Ishikawa (cell line): ENCODE measurements at regions not wholly inside any gene's neighbourhood (a gene's known extent, or its start where the extent isn't known, plus 50 kb on each side); places are given as distances from the start of the nearest gene placed in this dataset.

Experiments
- CEBPB ChIP-seq: IDR thresholded peaks from 2 replicates; pipeline ENCODE4 v1.6.1; 2012
- CREB1 ChIP-seq: IDR thresholded peaks from 2 replicates; pipeline ENCODE4 v1.6.1; 2012; ENCODE audit warnings: low read depth
- EGR1 ChIP-seq: IDR thresholded peaks from 2 replicates; pipeline ENCODE4 v1.6.1; 2012
- EP300 ChIP-seq: IDR thresholded peaks from 2 replicates; pipeline ENCODE4 v1.6.1; 2012; ENCODE audit warnings: borderline replicate concordance
- FOXM1 ChIP-seq: IDR thresholded peaks from 2 replicates; pipeline ENCODE4 v1.6.1; 2012; ENCODE audit warnings: low read depth, borderline replicate concordance
- MAX ChIP-seq: IDR thresholded peaks from 2 replicates; pipeline ENCODE4 v1.6.1; 2012
- NFIC ChIP-seq: IDR thresholded peaks from 2 replicates; pipeline ENCODE4 v1.6.1; 2012
- RAD21 ChIP-seq: IDR thresholded peaks from 2 replicates; pipeline ENCODE4 v1.6.1; 2012; ENCODE audit warnings: low read depth
- REST ChIP-seq: IDR thresholded peaks from 2 replicates; pipeline ENCODE4 v1.6.1; 2012; ENCODE audit warnings: low read depth, mild to moderate bottlenecking
- TAF1 ChIP-seq: IDR thresholded peaks from 2 replicates; pipeline ENCODE4 v1.6.1; 2012; ENCODE audit warnings: low read depth, mild to moderate bottlenecking
- TCF12 ChIP-seq: IDR thresholded peaks from 2 replicates; pipeline ENCODE4 v1.6.1; 2012; ENCODE audit warnings: low read depth
- TEAD4 ChIP-seq: IDR thresholded peaks from 2 replicates; pipeline ENCODE4 v1.6.1; 2012
- USF1 ChIP-seq: IDR thresholded peaks from 2 replicates; pipeline ENCODE4 v1.6.1; 2012
- YY1 ChIP-seq: IDR thresholded peaks from 2 replicates; pipeline ENCODE4 v1.6.1; 2012; ENCODE audit warnings: low read depth
- ZBTB7A ChIP-seq: IDR thresholded peaks from 2 replicates; pipeline ENCODE4 v1.6.1; 2012; ENCODE audit warnings: low read depth

DNA sequence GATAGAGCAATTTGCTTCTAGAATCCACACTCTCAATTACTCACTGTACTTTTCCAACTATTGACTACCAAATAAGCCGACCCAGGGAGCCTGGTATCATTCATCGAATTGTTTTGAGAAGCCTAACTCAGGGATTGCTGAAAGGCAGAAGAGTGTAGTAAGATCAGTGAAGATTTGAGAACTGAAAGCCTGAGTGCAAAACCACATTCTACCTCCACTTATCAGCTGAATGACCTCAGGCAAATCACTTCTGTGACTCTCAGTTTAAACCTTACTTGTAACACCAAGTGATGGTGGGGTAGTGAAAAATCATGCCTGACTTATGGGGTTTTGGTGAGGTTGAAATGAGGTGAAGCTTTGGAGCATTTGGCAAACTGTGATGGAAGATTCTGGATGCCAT is 126.1 kb upstream of the MAX start:
- no peak for TF ChIP-seq EP300
- no peak for TF ChIP-seq USF1
- TF ChIP-seq RAD21 = no peak
- TF ChIP-seq ZBTB7A = no peak
- no peak for TF ChIP-seq FOXM1
- no peak for TF ChIP-seq REST
- TF ChIP-seq CEBPB = no peak
- no peak for TF ChIP-seq CREB1
- no peak for TF ChIP-seq TEAD4
- TF ChIP-seq NFIC = no peak
- TF ChIP-seq MAX = no peak
- no peak for TF ChIP-seq YY1
- no peak for TF ChIP-seq TAF1
- no peak for TF ChIP-seq EGR1
- no peak for TF ChIP-seq TCF12

DNA sequence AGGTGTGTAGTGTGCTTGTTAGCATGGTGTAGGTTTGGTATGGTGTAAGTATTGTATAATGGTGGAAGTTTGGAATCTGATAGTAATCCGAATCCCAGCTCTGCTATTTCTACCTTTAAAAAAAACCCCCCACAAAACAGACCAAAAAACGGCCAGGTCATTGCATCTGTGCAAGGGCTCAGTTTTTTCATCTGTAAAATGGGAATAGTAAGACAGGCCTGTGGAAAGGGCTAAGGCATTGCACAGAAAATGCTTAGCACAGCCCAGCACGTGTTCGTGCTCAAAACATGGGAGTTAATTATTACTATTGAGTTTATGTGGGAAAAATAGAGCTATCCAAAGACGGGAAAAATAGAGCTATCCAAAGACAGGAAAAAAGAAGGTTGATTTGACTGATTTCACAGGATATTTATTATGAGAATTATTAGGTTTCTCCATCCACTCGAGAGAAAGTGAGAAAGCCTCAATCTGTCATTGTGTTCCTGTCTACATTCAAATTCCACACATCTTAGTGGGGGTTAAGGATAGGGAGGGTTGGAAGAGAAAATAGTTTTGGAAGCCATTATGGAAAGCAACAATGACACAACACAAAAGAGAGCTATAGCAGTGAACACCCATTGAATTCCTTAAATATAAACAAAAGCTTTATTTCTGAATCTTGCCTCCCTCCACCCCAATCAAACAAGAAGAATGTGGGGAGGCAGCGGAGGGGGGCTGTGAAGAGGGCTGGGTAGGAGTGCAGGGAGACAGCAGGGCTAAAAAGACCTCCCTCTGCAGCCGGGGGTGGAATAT is 126.8 kb upstream of the MAX start:
- no peak for TF ChIP-seq TCF12
- no peak for TF ChIP-seq TAF1
- TF ChIP-seq NFIC = no peak
- no peak for TF ChIP-seq EP300
- TF ChIP-seq RAD21 = no peak
- no peak for TF ChIP-seq EGR1
- no peak for TF ChIP-seq MAX
- TF ChIP-seq ZBTB7A = no peak
- no peak for TF ChIP-seq CREB1

- TF ChIP-seq NFIC = peak; percentile 83
- no peak for TF ChIP-seq FOXM1
- TF ChIP-seq EP300 = peak; percentile 33; the same call in 1 of the 2 replicates
These were observed 127.7 kb upstream of the MAX start for GRCh38 chr14:65229748-65230728.

GRCh38 chr14:65231286-65231980 is 129.1 kb upstream of the MAX start:
- TF ChIP-seq NFIC (no peak), TEAD4 (peak; percentile 29), FOXM1 (no peak)

DNA sequence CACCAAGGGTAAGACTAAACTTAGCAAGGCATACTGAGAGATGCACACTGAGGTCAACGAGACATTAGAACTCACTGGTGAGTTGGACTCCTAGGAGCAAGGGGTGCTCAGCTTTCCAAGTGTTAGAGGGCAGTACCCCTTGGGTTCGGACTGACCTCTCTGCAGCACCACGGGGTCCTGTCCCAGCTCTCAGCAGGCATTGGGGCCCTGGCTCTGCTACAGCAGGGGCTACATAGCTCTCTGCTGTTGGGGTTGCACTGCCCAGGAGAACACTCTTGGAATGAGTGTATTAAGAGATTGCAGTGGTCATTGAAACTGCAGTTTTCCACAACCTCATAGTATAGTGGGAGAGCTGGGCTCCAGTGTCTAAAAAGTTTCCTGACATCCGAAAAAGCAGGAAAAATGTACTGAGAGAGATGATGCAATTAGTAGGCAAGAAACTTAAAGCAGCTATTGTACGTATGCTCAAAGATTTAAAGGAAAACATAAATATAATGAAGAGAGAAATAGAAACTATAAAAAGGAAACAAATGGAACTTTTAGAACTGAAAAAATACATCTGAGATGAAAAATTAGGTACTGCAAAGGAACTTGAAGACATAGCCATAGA is 132.5 kb upstream of the MAX start:
- TF ChIP-seq NFIC = no peak
- TF ChIP-seq FOXM1 = no peak
- TF ChIP-seq YY1 = no peak
- TF ChIP-seq EP300 = no peak
- no peak for TF ChIP-seq EGR1
- no peak for TF ChIP-seq USF1
- no peak for TF ChIP-seq REST
- no peak for TF ChIP-seq CEBPB
- no peak for TF ChIP-seq ZBTB7A
- TF ChIP-seq TEAD4 = no peak
- TF ChIP-seq RAD21 = no peak
- TF ChIP-seq TAF1 = no peak
